ENCODE measurements at regions not wholly inside any gene's neighbourhood (a gene's known extent, or its start where the extent isn't known, plus 50 kb on each side); places are given as distances from the start of the nearest gene placed in this dataset.
A peak's percentile ranks its signal among the peaks of the same experiment; 100 is the strongest.

- DNase-seq (ENCODE audit: low read depth in 2 of 2) = no peak
These were observed 124.5 kb upstream of the THY1 start for GRCh38 chr11:119547511-119547910.

- no peak for DNase-seq (ENCODE audit: low read depth in 2 of 2)
These were observed 123.3 kb upstream of the THY1 start for GRCh38 chr11:119545978-119546915.

- no peak for DNase-seq (ENCODE audit: low read depth in 2 of 2)
These were observed 117.6 kb upstream of the THY1 start for GRCh38 chr11:119540370-119541125.

- no peak for DNase-seq (ENCODE audit: low read depth in 2 of 2)
These were observed 116.6 kb upstream of the THY1 start for GRCh38 chr11:119539583-119539982.

- no peak for DNase-seq (ENCODE audit: low read depth in 2 of 2)
These were observed 115.8 kb upstream of the THY1 start for GRCh38 chr11:119538753-119539152.

GRCh38 chr11:119537306-119538253 lies 114.6 kb upstream of the THY1 start:
- DNase-seq (ENCODE audit: low read depth in 2 of 2) = no peak

- DNase-seq (ENCODE audit: low read depth in 2 of 2) = no peak
These were observed 113.8 kb upstream of the THY1 start for GRCh38 chr11:119536801-119537200.

GRCh38 chr11:119533921-119534736 lies 111.2 kb upstream of the THY1 start:
- DNase-seq (ENCODE audit: low read depth in 2 of 2) = peak; percentile 18 to 53

GRCh38 chr11:119533462-119533861 lies 110.5 kb upstream of the THY1 start:
- no peak for DNase-seq (ENCODE audit: low read depth in 2 of 2)

- no peak for DNase-seq (ENCODE audit: low read depth in 2 of 2)
These were observed 109.6 kb upstream of the THY1 start for GRCh38 chr11:119532551-119532950.

- DNase-seq (ENCODE audit: low read depth in 2 of 2) = no peak
These were observed 108.7 kb upstream of the THY1 start for GRCh38 chr11:119531623-119532022.

GRCh38 chr11:119531056-119531455 lies 108.1 kb upstream of the THY1 start:
- no peak for DNase-seq (ENCODE audit: low read depth in 2 of 2)

GRCh38 chr11:119530509-119530908 lies 107.5 kb upstream of the THY1 start:
- DNase-seq (ENCODE audit: low read depth in 2 of 2) = no peak

- no peak for DNase-seq (ENCODE audit: low read depth in 2 of 2)
These were observed 107.0 kb upstream of the THY1 start for GRCh38 chr11:119529936-119530335.

GRCh38 chr11:119529063-119529845 lies 106.3 kb upstream of the THY1 start:
- DNase-seq (ENCODE audit: low read depth in 2 of 2) = no peak

- DNase-seq (ENCODE audit: low read depth in 2 of 2) = no peak
These were observed 102.9 kb upstream of the THY1 start for GRCh38 chr11:119525867-119526196.

GRCh38 chr11:119525180-119525866 lies 102.4 kb upstream of the THY1 start:
- no peak for DNase-seq (ENCODE audit: low read depth in 2 of 2)

GRCh38 chr11:119523539-119524157 lies 100.7 kb upstream of the THY1 start:
- no peak for DNase-seq (ENCODE audit: low read depth in 2 of 2)

- DNase-seq (ENCODE audit: low read depth in 2 of 2) = no peak
These were observed 99.6 kb upstream of the THY1 start for GRCh38 chr11:119522609-119523008.
